ENCODE measurements at regions not wholly inside any gene's neighbourhood (a gene's known extent, or its start where the extent isn't known, plus 50 kb on each side); places are given as distances from the start of the nearest gene placed in this dataset.

- TF ChIP-seq, protein P1, sequence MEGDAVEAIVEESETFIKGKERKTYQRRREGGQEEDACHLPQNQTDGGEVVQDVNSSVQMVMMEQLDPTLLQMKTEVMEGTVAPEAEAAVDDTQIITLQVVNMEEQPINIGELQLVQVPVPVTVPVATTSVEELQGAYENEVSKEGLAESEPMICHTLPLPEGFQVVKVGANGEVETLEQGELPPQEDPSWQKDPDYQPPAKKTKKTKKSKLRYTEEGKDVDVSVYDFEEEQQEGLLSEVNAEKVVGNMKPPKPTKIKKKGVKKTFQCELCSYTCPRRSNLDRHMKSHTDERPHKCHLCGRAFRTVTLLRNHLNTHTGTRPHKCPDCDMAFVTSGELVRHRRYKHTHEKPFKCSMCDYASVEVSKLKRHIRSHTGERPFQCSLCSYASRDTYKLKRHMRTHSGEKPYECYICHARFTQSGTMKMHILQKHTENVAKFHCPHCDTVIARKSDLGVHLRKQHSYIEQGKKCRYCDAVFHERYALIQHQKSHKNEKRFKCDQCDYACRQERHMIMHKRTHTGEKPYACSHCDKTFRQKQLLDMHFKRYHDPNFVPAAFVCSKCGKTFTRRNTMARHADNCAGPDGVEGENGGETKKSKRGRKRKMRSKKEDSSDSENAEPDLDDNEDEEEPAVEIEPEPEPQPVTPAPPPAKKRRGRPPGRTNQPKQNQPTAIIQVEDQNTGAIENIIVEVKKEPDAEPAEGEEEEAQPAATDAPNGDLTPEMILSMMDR (conservative IDR thresholded peaks at IDR 0.05; ENCODE audit: low read depth, low read length) = no peak
- no peak for TF ChIP-seq EZH2 (IDR thresholded peaks at IDR 0.05; ENCODE audit: low read length, unreplicated experiment)
- TF ChIP-seq EZH2phosphoT487 (IDR thresholded peaks at IDR 0.05; ENCODE audit: borderline replicate concordance, low read length) = no peak
Measured at GRCh38 chr14:49512571-49512970, 73.6 kb downstream of the RPS29 start.
